Thymus (tissue), 11 donors: ENCODE measurements at regions not wholly inside any gene's neighbourhood (a gene's known extent, or its start where the extent isn't known, plus 50 kb on each side); places are given as distances from the start of the nearest gene placed in this dataset.
A peak's percentile ranks its signal among the peaks of the same experiment; 100 is the strongest.

ENCODE experiments used
- DNase-seq, 9 donors: peaks; one replicate each; pipeline ENCODE4 v3.0.0-alpha.2; 2013; ENCODE audit warnings: low spot score in 9 of 9, low read depth in 6 of 9, missing footprints in 1 of 9
- H3K27ac ChIP-seq, 2 donors: one replicate each; pipeline ENCODE4 v1.5.1; 2013; ENCODE audit warnings: control low read depth in 1 of 2, low read depth in 1 of 2, low read length in 1 of 2, mild to moderate bottlenecking in 1 of 2, moderate library complexity in 1 of 2
- H3K27me3 ChIP-seq, 2 donors: one replicate each; pipeline ENCODE4 v1.5.1; 2013; ENCODE audit warnings: low read length in 1 of 2; ENCODE audit not compliant: control insufficient read depth in 2 of 2, insufficient read depth in 1 of 2
- H3K36me3 ChIP-seq, 2 donors: one replicate each; pipeline ENCODE4 v1.5.1; 2013; ENCODE audit warnings: low read length in 1 of 2, mild to moderate bottlenecking in 1 of 2, moderate library complexity in 1 of 2; ENCODE audit not compliant: control insufficient read depth in 2 of 2, insufficient read depth in 2 of 2
- H3K4me1 ChIP-seq, 2 donors: one replicate each; pipeline ENCODE4 v1.5.1; 2013; ENCODE audit warnings: low read length in 2 of 2; ENCODE audit not compliant: control insufficient read depth in 2 of 2, insufficient read depth in 2 of 2
- H3K4me3 ChIP-seq, 2 donors: one replicate each; pipeline ENCODE4 v1.5.1; 2013; ENCODE audit warnings: low read length in 2 of 2, control low read depth in 1 of 2, mild to moderate bottlenecking in 1 of 2
- H3K9me3 ChIP-seq, 2 donors: one replicate each; pipeline ENCODE4 v1.5.1; 2013; ENCODE audit warnings: low read length in 1 of 2, mild to moderate bottlenecking in 1 of 2; ENCODE audit not compliant: control insufficient read depth in 2 of 2, insufficient read depth in 1 of 2
- WGBS: extraction: QIAGEN DNeasy Blood & Tissue Kit; methylation state at CpG from one replicate; pipeline ENCODE4 v1.1.7; 2013; 5-methylcytosine and 5-hydroxymethylcytosine counted together
- donor health status: healthy.

- Histone ChIP-seq H3K27ac (no peak overlapping the region), H3K4me1 (no peaks in the 10 kb centered on the region), H3K4me3 (no peak overlapping the region), H3K27me3 (no peaks in the 10 kb centered on the region), H3K36me3 (no peaks in the 10 kb centered on the region), H3K9me3 (no peaks in the 10 kb centered on the region)
- no peak for DNase-seq
- 88% methylated on average over 9 of the region's 9 CpGs for WGBS
Observed at GRCh38 chr2:23306401-23306800, 78.6 kb upstream of the KLHL29 start.

GRCh38 chr2:23311186-23311585, 73.8 kb upstream of the KLHL29 start:
- Histone ChIP-seq H3K9me3 (no peaks in the 10 kb centered on the region), H3K4me3 (no peak overlapping the region), H3K27ac (no peak overlapping the region), H3K4me1 (no peaks in the 10 kb centered on the region), H3K36me3 (no peaks in the 10 kb centered on the region), H3K27me3 (no peaks in the 10 kb centered on the region)
- WGBS, result 88% methylated on average over 1 of the region's 1 CpG
- no peak for DNase-seq

GRCh38 chr2:23312996-23313606, 71.9 kb upstream of the KLHL29 start:
- Histone ChIP-seq H3K27me3 (no peaks in the 10 kb centered on the region), H3K4me3 (no peak overlapping the region), H3K36me3 (no peaks in the 10 kb centered on the region), H3K4me1 (no peaks in the 10 kb centered on the region), H3K9me3 (no peaks in the 10 kb centered on the region), H3K27ac (no peak overlapping the region)
- peak in 5 of 9 donors; percentile 5 to 44 (median 28) for DNase-seq
- 53% methylated on average over 10 of the region's 10 CpGs for WGBS

- no peak for DNase-seq
- Histone ChIP-seq H3K4me1 (no peaks in the 10 kb centered on the region), H3K9me3 (no peaks in the 10 kb centered on the region), H3K36me3 (no peaks in the 10 kb centered on the region), H3K27me3 (no peaks in the 10 kb centered on the region), H3K27ac (no peak overlapping the region), H3K4me3 (no peak overlapping the region)
- 97% methylated on average over 3 of the region's 3 CpGs for WGBS
Observed at GRCh38 chr2:23314687-23315086, 70.3 kb upstream of the KLHL29 start.

- WGBS, result 6% methylated on average over 8 of the region's 8 CpGs
- H3K4me1 ChIP-seq, result peaks cover 0 to 9% of the 10 kb centered on the region in 2 donors
- H3K27me3 ChIP-seq, result no peaks in the 10 kb centered on the region
- DNase-seq, result peak in 3 of 9 donors; percentile 5 to 48 (median 8)
- no peak overlapping the region for H3K4me3 ChIP-seq
- no peaks in the 10 kb centered on the region for H3K36me3 ChIP-seq
- no peak overlapping the region for H3K27ac ChIP-seq
- H3K9me3 ChIP-seq, result no peaks in the 10 kb centered on the region
Observed at GRCh38 chr2:23320058-23320457, 64.9 kb upstream of the KLHL29 start.

GRCh38 chr2:23321751-23322150, 63.2 kb upstream of the KLHL29 start:
- Histone ChIP-seq H3K4me3 (no peak overlapping the region), H3K27ac (no peak overlapping the region), H3K36me3 (no peaks in the 10 kb centered on the region), H3K27me3 (no peaks in the 10 kb centered on the region), H3K4me1 (peaks cover 0 to 9% of the 10 kb centered on the region in 2 donors), H3K9me3 (no peaks in the 10 kb centered on the region)
- peak in 2 of 9 donors; percentile 8 to 50 for DNase-seq
- WGBS, result 70% methylated on average over 5 of the region's 5 CpGs

- Histone ChIP-seq H3K27ac (no peak overlapping the region), H3K27me3 (no peaks in the 10 kb centered on the region), H3K9me3 (no peaks in the 10 kb centered on the region), H3K4me1 (peaks cover 0 to 9% of the 10 kb centered on the region in 2 donors), H3K36me3 (no peaks in the 10 kb centered on the region), H3K4me3 (no peak overlapping the region)
- DNase-seq, result no peak
- 92% methylated on average over 7 of the region's 7 CpGs for WGBS
Observed at GRCh38 chr2:23322567-23323197, 62.3 kb upstream of the KLHL29 start.

GRCh38 chr2:23323198-23323916, 61.6 kb upstream of the KLHL29 start:
- H3K9me3 ChIP-seq, result no peaks in the 10 kb centered on the region
- H3K27me3 ChIP-seq, result no peaks in the 10 kb centered on the region
- H3K4me1 ChIP-seq, result peaks cover 0 to 9% of the 10 kb centered on the region in 2 donors
- no peak for DNase-seq
- no peak overlapping the region for H3K4me3 ChIP-seq
- H3K36me3 ChIP-seq, result no peaks in the 10 kb centered on the region
- no peak overlapping the region for H3K27ac ChIP-seq
- WGBS, result 94% methylated on average over 19 of the region's 19 CpGs

GRCh38 chr2:23323917-23324680, 60.9 kb upstream of the KLHL29 start:
- H3K27me3 ChIP-seq, result no peaks in the 10 kb centered on the region
- DNase-seq, result no peak
- no peak overlapping the region for H3K4me3 ChIP-seq
- H3K27ac ChIP-seq, result no peak overlapping the region
- peaks cover 0 to 9% of the 10 kb centered on the region in 2 donors for H3K4me1 ChIP-seq
- no peaks in the 10 kb centered on the region for H3K36me3 ChIP-seq
- H3K9me3 ChIP-seq, result no peaks in the 10 kb centered on the region
- 96% methylated on average over 20 of the region's 20 CpGs for WGBS
